ENCODE measurements at regions not wholly inside any gene's neighbourhood (a gene's known extent, or its start where the extent isn't known, plus 50 kb on each side); places are given as distances from the start of the nearest gene placed in this dataset.
A peak's percentile ranks its signal among the peaks of the same experiment; 100 is the strongest.

- H3K9me3 ChIP-seq (ENCODE audit: low read depth) = no peaks in the 10 kb centered on the region
- no peak for TF ChIP-seq CTCF (IDR thresholded peaks at IDR 0.05; ENCODE audit: low read depth, low read length)
- H3K4me3 ChIP-seq = no peak overlapping the region
- H3K4me1 ChIP-seq (ENCODE audit: low read depth) = no peaks in the 10 kb centered on the region
- no peaks in the 10 kb centered on the region for H3K36me3 ChIP-seq
- no peak for DNase-seq (ENCODE audit: low read depth in 1 of 2, low spot score in 1 of 2)
- H3K27ac ChIP-seq = no peak overlapping the region
- H3K27me3 ChIP-seq = peaks cover 9% of the 10 kb centered on the region
Observed at GRCh38 chr22:49053578-49053977, 774.1 kb downstream of the BRD1 start.

- H3K27me3 ChIP-seq = peaks cover 18% of the 10 kb centered on the region
- H3K4me3 ChIP-seq = no peak overlapping the region
- no peak for DNase-seq (ENCODE audit: low read depth in 1 of 2, low spot score in 1 of 2)
- no peaks in the 10 kb centered on the region for H3K9me3 ChIP-seq (ENCODE audit: low read depth)
- no peaks in the 10 kb centered on the region for H3K4me1 ChIP-seq (ENCODE audit: low read depth)
- H3K36me3 ChIP-seq = no peaks in the 10 kb centered on the region
- TF ChIP-seq CTCF (IDR thresholded peaks at IDR 0.05; ENCODE audit: low read depth, low read length) = no peak
- H3K27ac ChIP-seq = no peak overlapping the region
Observed at GRCh38 chr22:49052560-49052959, 775.1 kb downstream of the BRD1 start.

- Histone ChIP-seq H3K9me3 (ENCODE audit: low read depth) (no peaks in the 10 kb centered on the region), H3K27me3 (peaks cover 18% of the 10 kb centered on the region), H3K27ac (no peak overlapping the region), H3K4me1 (ENCODE audit: low read depth) (no peaks in the 10 kb centered on the region), H3K4me3 (no peak overlapping the region), H3K36me3 (no peaks in the 10 kb centered on the region)
- peak in 1 of 2 donors; percentile 4 for DNase-seq (ENCODE audit: low read depth in 1 of 2, low spot score in 1 of 2)
- no peak for TF ChIP-seq CTCF (IDR thresholded peaks at IDR 0.05; ENCODE audit: low read depth, low read length)
Observed at GRCh38 chr22:49052023-49052538, 775.6 kb downstream of the BRD1 start.

GRCh38 chr22:49051491-49052022, 776.1 kb downstream of the BRD1 start:
- no peak overlapping the region for H3K4me3 ChIP-seq
- no peak for TF ChIP-seq CTCF (IDR thresholded peaks at IDR 0.05; ENCODE audit: low read depth, low read length)

GRCh38 chr22:49049691-49050090, 778.0 kb downstream of the BRD1 start:
- Histone ChIP-seq H3K27me3 (peaks cover 18% of the 10 kb centered on the region), H3K36me3 (no peaks in the 10 kb centered on the region), H3K9me3 (ENCODE audit: low read depth) (no peaks in the 10 kb centered on the region), H3K4me3 (no peak overlapping the region), H3K27ac (no peak overlapping the region), H3K4me1 (ENCODE audit: low read depth) (no peaks in the 10 kb centered on the region)
- TF ChIP-seq CTCF (IDR thresholded peaks at IDR 0.05; ENCODE audit: low read depth, low read length) = no peak
- DNase-seq (ENCODE audit: low read depth in 1 of 2, low spot score in 1 of 2) = no peak

More at GRCh38 chr22:49051491-49052022, 776.1 kb downstream of the BRD1 start:
- Histone ChIP-seq H3K27me3 (peaks cover 18% of the 10 kb centered on the region), H3K36me3 (no peaks in the 10 kb centered on the region), H3K4me1 (ENCODE audit: low read depth) (no peaks in the 10 kb centered on the region), H3K9me3 (ENCODE audit: low read depth) (no peaks in the 10 kb centered on the region), H3K27ac (no peak overlapping the region)
- DNase-seq (ENCODE audit: low read depth in 1 of 2, low spot score in 1 of 2) = no peak
